SK-N-MC (cell line): ENCODE measurements at regions not wholly inside any gene's neighbourhood (a gene's known extent, or its start where the extent isn't known, plus 50 kb on each side); places are given as distances from the start of the nearest gene placed in this dataset.

Experiments
- DNase-seq: peaks from one replicate; pipeline ENCODE4 v3.0.0-alpha.2; 2011; ENCODE audit warnings: low read depth, low spot score
- H3K27ac ChIP-seq: fragments of 200-600 bp; sonication (generic); 2 replicates; pipeline ENCODE4 v1.5.1; 2016; ENCODE audit warnings: mixed run types
- H3K36me3 ChIP-seq: fragments of 200-600 bp; sonication (generic); 2 replicates; pipeline ENCODE4 v1.6.1; 2017; ENCODE audit warnings: antibody characterized with exemption, low read length, mixed read lengths; ENCODE audit not compliant: insufficient read depth
- H3K4me3 ChIP-seq: fragments of 200-600 bp; sonication (generic); 2 replicates; pipeline ENCODE4 v1.5.1; 2016
- H3K9ac ChIP-seq: fragments of 200-600 bp; sonication (generic); 2 replicates; pipeline ENCODE4 v1.8.0; 2017; ENCODE audit warnings: mixed run types, mixed read lengths; ENCODE audit not compliant: insufficient read length
- H3K9me3 ChIP-seq: fragments of 200-600 bp; sonication (generic); 2 replicates; pipeline ENCODE4 v1.6.1; 2017; ENCODE audit warnings: low read depth, mild to moderate bottlenecking, antibody characterized with exemption, low read length, moderate library complexity, mixed read lengths
- EZH2 ChIP-seq: fragments of 200-600 bp; sonication (generic); IDR thresholded peaks from one replicate; pipeline ENCODE4 v1.6.1; 2017; ENCODE audit warnings: antibody characterized with exemption
- FOXP2 ChIP-seq: optimal IDR thresholded peaks from 2 replicates; pipeline ENCODE3; 2011; ENCODE audit warnings: mild to moderate bottlenecking, moderate library complexity; ENCODE audit not compliant: insufficient read depth; ENCODE audit errors: extremely low read length, control extremely low read depth
- POLR2AphosphoS5 ChIP-seq: IDR thresholded peaks from 2 replicates; pipeline ENCODE4 v1.6.1; 2012; ENCODE audit warnings: mild to moderate bottlenecking, low read depth, low read length, borderline replicate concordance

- Histone ChIP-seq H3K9me3 (no peaks in the 10 kb centered on the region), H3K9ac (no peak overlapping the region), H3K4me3 (no peak overlapping the region), H3K36me3 (no peaks in the 10 kb centered on the region), H3K27ac (no peak overlapping the region)
- DNase-seq, result no peak
- no peak for TF ChIP-seq POLR2AphosphoS5
- TF ChIP-seq EZH2, result no peak
- TF ChIP-seq FOXP2, result no peak
Observed at GRCh38 chr7:18308938-18309337, 186.6 kb upstream of the HDAC9 start.

- no peak for TF ChIP-seq EZH2
- TF ChIP-seq FOXP2, result no peak
- no peak for TF ChIP-seq POLR2AphosphoS5
- H3K4me3 ChIP-seq, result no peak overlapping the region
- no peaks in the 10 kb centered on the region for H3K36me3 ChIP-seq
- no peak overlapping the region for H3K9ac ChIP-seq
- H3K27ac ChIP-seq, result no peak overlapping the region
- H3K9me3 ChIP-seq, result no peaks in the 10 kb centered on the region
- DNase-seq, result no peak
Observed at GRCh38 chr7:18312482-18312881, 183.1 kb upstream of the HDAC9 start.

- Histone ChIP-seq H3K9ac (no peak overlapping the region), H3K4me3 (no peak overlapping the region), H3K36me3 (no peaks in the 10 kb centered on the region), H3K9me3 (no peaks in the 10 kb centered on the region), H3K27ac (no peak overlapping the region)
- TF ChIP-seq POLR2AphosphoS5 (no peak), FOXP2 (no peak), EZH2 (no peak)
- DNase-seq, result no peak
Observed at GRCh38 chr7:18313965-18314364, 181.6 kb upstream of the HDAC9 start.

GRCh38 chr7:18315241-18315640, 180.3 kb upstream of the HDAC9 start:
- TF ChIP-seq EZH2 (no peak), FOXP2 (no peak), POLR2AphosphoS5 (no peak)
- no peaks in the 10 kb centered on the region for H3K9me3 ChIP-seq
- no peaks in the 10 kb centered on the region for H3K36me3 ChIP-seq
- no peak overlapping the region for H3K4me3 ChIP-seq
- H3K9ac ChIP-seq, result no peak overlapping the region
- H3K27ac ChIP-seq, result no peak overlapping the region
- no peak for DNase-seq

- TF ChIP-seq POLR2AphosphoS5, result no peak
- no peak for TF ChIP-seq EZH2
- TF ChIP-seq FOXP2, result no peak
- no peak overlapping the region for H3K27ac ChIP-seq
- no peak overlapping the region for H3K4me3 ChIP-seq
- no peak overlapping the region for H3K9ac ChIP-seq
- H3K9me3 ChIP-seq, result no peaks in the 10 kb centered on the region
- no peak for DNase-seq
- no peaks in the 10 kb centered on the region for H3K36me3 ChIP-seq
Observed at GRCh38 chr7:18317941-18318340, 177.6 kb upstream of the HDAC9 start.

GRCh38 chr7:18320422-18320821, 175.1 kb upstream of the HDAC9 start:
- no peak overlapping the region for H3K27ac ChIP-seq
- H3K9me3 ChIP-seq, result no peaks in the 10 kb centered on the region
- no peak overlapping the region for H3K9ac ChIP-seq
- H3K36me3 ChIP-seq, result no peaks in the 10 kb centered on the region
- TF ChIP-seq FOXP2, result no peak
- no peak for TF ChIP-seq POLR2AphosphoS5
- no peak for TF ChIP-seq EZH2
- no peak overlapping the region for H3K4me3 ChIP-seq
- DNase-seq, result no peak

GRCh38 chr7:18320971-18321567, 174.5 kb upstream of the HDAC9 start:
- no peak for DNase-seq
- H3K27ac ChIP-seq, result no peak overlapping the region
- no peaks in the 10 kb centered on the region for H3K36me3 ChIP-seq
- TF ChIP-seq FOXP2, result no peak
- TF ChIP-seq EZH2, result no peak
- TF ChIP-seq POLR2AphosphoS5, result no peak
- no peak overlapping the region for H3K4me3 ChIP-seq
- H3K9me3 ChIP-seq, result no peaks in the 10 kb centered on the region
- no peak overlapping the region for H3K9ac ChIP-seq

GRCh38 chr7:18330548-18330947, 165.0 kb upstream of the HDAC9 start:
- Histone ChIP-seq H3K9ac (no peak overlapping the region), H3K36me3 (no peaks in the 10 kb centered on the region), H3K27ac (0 out of 2 replicates have a peak overlapping the region, but pooled peaks have one; percentile 38), H3K4me3 (no peak overlapping the region), H3K9me3 (no peaks in the 10 kb centered on the region)
- TF ChIP-seq POLR2AphosphoS5 (no peak), FOXP2 (no peak), EZH2 (no peak)
- DNase-seq, result no peak

GRCh38 chr7:18336626-18337025, 158.9 kb upstream of the HDAC9 start:
- Histone ChIP-seq H3K9me3 (peaks cover 6% of the 10 kb centered on the region; the same call in 1 of the 2 replicates), H3K4me3 (no peak overlapping the region), H3K27ac (no peak overlapping the region), H3K36me3 (no peaks in the 10 kb centered on the region), H3K9ac (no peak overlapping the region)
- no peak for DNase-seq
- TF ChIP-seq FOXP2 (no peak), EZH2 (no peak), POLR2AphosphoS5 (no peak)
